ENCODE measurements at regions not wholly inside any gene's neighbourhood (a gene's known extent, or its start where the extent isn't known, plus 50 kb on each side); places are given as distances from the start of the nearest gene placed in this dataset.

DNA sequence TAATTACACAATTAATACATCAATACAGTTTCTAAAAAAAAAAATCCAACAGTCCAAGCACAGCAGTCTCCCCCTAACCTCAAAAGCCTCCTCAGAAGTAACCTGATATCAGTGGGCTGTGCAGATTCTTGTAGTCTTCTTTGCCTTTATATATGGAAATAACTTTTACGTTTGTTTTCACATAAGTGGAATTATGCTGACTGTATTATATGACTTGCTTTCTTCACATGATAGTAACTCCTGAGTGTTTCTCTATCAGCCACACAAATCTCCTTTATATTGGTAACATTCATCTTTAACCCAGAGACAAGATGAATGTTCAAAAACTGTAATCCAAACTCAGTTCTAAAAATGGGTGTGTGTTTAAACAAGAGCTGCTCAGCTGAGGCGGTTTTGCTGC, 71.9 kb upstream of the FANCC start:
- TF ChIP-seq, protein P1, sequence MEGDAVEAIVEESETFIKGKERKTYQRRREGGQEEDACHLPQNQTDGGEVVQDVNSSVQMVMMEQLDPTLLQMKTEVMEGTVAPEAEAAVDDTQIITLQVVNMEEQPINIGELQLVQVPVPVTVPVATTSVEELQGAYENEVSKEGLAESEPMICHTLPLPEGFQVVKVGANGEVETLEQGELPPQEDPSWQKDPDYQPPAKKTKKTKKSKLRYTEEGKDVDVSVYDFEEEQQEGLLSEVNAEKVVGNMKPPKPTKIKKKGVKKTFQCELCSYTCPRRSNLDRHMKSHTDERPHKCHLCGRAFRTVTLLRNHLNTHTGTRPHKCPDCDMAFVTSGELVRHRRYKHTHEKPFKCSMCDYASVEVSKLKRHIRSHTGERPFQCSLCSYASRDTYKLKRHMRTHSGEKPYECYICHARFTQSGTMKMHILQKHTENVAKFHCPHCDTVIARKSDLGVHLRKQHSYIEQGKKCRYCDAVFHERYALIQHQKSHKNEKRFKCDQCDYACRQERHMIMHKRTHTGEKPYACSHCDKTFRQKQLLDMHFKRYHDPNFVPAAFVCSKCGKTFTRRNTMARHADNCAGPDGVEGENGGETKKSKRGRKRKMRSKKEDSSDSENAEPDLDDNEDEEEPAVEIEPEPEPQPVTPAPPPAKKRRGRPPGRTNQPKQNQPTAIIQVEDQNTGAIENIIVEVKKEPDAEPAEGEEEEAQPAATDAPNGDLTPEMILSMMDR (IDR thresholded peaks at IDR 0.05; ENCODE audit: low read depth, low read length, missing input control): no peak
- TF ChIP-seq, protein P2, sequence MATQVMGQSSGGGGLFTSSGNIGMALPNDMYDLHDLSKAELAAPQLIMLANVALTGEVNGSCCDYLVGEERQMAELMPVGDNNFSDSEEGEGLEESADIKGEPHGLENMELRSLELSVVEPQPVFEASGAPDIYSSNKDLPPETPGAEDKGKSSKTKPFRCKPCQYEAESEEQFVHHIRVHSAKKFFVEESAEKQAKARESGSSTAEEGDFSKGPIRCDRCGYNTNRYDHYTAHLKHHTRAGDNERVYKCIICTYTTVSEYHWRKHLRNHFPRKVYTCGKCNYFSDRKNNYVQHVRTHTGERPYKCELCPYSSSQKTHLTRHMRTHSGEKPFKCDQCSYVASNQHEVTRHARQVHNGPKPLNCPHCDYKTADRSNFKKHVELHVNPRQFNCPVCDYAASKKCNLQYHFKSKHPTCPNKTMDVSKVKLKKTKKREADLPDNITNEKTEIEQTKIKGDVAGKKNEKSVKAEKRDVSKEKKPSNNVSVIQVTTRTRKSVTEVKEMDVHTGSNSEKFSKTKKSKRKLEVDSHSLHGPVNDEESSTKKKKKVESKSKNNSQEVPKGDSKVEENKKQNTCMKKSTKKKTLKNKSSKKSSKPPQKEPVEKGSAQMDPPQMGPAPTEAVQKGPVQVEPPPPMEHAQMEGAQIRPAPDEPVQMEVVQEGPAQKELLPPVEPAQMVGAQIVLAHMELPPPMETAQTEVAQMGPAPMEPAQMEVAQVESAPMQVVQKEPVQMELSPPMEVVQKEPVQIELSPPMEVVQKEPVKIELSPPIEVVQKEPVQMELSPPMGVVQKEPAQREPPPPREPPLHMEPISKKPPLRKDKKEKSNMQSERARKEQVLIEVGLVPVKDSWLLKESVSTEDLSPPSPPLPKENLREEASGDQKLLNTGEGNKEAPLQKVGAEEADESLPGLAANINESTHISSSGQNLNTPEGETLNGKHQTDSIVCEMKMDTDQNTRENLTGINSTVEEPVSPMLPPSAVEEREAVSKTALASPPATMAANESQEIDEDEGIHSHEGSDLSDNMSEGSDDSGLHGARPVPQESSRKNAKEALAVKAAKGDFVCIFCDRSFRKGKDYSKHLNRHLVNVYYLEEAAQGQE (IDR thresholded peaks at IDR 0.05): no peak
- TF ChIP-seq TAF1 (conservative IDR thresholded peaks at IDR 0.05) (no peak), RAD21 (IDR thresholded peaks at IDR 0.05) (no peak)
- TF ChIP-seq, protein P3, sequence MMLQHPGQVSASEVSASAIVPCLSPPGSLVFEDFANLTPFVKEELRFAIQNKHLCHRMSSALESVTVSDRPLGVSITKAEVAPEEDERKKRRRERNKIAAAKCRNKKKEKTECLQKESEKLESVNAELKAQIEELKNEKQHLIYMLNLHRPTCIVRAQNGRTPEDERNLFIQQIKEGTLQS (IDR thresholded peaks at IDR 0.05): no peak
- TF ChIP-seq, protein P4, sequence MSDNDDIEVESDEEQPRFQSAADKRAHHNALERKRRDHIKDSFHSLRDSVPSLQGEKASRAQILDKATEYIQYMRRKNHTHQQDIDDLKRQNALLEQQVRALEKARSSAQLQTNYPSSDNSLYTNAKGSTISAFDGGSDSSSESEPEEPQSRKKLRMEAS (IDR thresholded peaks at IDR 0.05): no peak
